Stimulated activated CD4-positive, alpha-beta T cell treated with anti-CD3 and anti-CD28 coated beads, Interleukin-15, amount 100 ng/mL, for 1 hour (primary cell): ENCODE measurements at regions not wholly inside any gene's neighbourhood (a gene's known extent, or its start where the extent isn't known, plus 50 kb on each side); places are given as distances from the start of the nearest gene placed in this dataset.
"Not testable (repeated sequence)": the region's sequence is repeated elsewhere in the genome, so short reads cannot be mapped to it uniquely, and the experiment has no call there.

Source experiments
- DNase-seq, 2 donors: peaks; one replicate each; pipeline ENCODE4 v3.0.0-alpha.2; 2020; ENCODE audit warnings: low read depth in 1 of 2, low spot score in 1 of 2

- DNase-seq = not testable (repeated sequence)
These were observed 223.1 kb upstream of the NBPF12 start for GRCh38 chr1:146715054-146715453.

DNA sequence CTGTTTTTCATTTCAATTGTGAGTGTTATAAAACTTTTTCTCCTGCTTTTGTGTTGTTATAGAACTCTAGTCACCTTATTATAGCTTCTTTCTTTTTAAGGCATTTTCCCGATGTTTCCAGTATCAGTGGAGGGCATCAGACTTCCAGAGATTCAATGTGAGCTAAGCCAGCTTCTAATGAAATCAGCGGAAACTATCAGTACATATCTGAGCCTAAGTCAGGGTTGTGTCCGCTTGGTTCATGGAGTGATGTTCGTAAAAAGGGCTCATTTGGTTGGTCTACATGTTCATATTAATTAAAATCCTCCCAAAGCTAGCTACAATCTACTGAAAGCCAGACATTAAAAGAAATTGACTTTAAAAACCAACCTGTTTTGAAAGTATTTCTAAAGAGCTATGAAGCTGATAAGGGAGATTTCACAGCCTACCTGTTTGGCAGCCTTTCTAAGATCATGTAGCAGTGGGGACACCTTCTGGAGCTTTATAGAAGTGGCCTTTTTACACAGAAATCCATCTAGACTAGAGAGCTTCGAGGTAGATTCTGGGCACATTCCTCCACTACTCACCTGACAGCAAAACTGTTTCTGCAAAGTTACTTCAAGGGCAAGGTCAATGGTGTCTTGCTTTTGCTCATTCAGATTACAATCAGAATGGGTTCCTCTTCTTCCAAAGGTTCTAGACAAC is 227.1 kb upstream of the NBPF12 start:
- not testable (repeated sequence) for DNase-seq

DNA sequence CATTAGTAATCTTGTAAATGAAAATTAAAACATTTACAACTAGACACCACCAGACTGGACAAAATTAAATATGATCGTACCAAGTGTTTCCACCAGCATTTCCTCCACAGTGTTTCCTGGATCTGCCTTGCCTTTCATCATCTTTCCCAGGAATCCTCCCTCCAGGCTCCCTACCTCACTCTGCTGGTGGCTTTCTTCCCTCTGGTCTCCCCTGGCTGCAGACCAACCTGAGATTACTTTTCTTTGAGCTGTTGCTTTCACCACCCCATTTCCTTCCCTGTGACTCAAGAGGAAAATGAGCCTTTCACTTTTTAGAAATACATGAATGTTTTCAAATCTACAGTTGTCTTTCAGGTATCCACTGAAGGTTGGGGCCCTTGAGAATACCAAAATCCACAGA is 228.8 kb upstream of the NBPF12 start:
- DNase-seq = not testable (repeated sequence)

DNA sequence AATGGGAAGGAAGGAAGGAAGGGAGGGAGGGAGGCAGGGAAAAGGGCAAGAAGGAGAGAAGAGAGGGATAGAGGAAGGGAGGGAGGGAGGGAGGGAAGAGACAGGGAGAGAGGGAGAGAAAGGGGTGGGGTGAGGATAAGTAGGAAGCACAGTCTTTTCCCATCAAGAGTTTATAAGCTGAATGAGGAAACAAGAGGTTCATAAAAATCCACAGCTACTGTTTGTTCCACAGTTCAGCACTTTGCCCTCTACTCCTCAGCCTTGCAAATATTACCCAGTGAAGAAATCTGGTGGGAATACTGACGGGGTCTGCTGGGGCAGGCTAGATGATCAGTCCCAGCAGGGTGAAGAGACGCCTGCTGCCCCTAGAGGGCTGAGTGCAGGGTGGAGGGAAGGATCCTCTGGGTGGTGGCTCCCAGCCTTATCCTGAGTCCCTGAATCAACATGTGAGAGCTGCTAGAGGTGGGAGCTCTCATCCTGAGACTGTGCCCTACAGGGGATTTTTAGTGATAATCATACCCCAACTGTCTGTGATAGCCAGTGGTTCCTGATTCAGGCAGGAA is 233.9 kb upstream of the NBPF12 start:
- DNase-seq = not testable (repeated sequence)

DNA sequence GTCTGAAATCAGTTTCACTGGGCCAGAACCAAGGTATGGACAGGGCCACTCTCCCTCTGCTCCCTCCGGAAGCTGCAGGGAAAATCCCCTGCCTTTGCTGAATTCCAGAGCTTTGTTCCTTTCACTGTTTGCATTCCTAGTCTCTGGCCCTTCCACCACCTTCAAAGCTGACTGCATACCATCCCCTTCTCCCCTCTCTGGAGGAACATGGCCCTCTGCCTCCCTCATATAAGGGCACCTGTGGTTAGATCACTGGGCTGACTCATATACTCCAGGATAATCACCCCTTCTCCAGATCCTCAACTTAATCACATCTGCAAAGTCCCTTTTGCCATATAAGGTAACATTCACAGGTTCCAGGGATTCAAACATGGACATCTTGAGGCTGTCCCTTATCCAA is 236.8 kb upstream of the NBPF12 start:
- not testable (repeated sequence) for DNase-seq

GRCh38 chr1:146695388-146695787 is 242.7 kb upstream of the NBPF12 start:
- DNase-seq = not testable (repeated sequence)

DNA sequence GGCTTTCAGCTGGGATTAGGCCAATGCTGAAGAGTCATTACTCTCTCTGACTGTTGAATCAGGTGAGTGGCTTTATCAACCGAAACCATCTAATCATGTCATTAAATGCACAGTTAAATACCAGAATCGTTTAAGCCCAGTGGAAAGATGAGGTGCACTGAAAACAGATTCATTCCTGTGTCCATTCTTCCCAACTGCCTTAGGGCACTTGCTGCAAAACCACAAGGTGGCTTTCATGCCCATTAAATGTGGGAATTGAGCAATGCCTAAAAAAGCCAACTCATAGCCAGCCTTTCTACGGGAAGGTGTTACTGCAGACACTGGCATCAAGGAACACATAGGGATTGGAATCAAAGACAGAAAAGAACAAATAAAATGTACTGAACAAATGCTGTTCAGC is 246.3 kb upstream of the NBPF12 start:
- not testable (repeated sequence) for DNase-seq

GRCh38 chr1:146688893-146689292 is 249.2 kb upstream of the NBPF12 start:
- not testable (repeated sequence) for DNase-seq

- not testable (repeated sequence) for DNase-seq
These were observed 251.3 kb upstream of the NBPF12 start for GRCh38 chr1:146686777-146687366.

- not testable (repeated sequence) for DNase-seq
These were observed 255.0 kb upstream of the NBPF12 start for GRCh38 chr1:146683126-146683429.

GRCh38 chr1:146682227-146683125 is 255.6 kb upstream of the NBPF12 start:
- not testable (repeated sequence) for DNase-seq

DNA sequence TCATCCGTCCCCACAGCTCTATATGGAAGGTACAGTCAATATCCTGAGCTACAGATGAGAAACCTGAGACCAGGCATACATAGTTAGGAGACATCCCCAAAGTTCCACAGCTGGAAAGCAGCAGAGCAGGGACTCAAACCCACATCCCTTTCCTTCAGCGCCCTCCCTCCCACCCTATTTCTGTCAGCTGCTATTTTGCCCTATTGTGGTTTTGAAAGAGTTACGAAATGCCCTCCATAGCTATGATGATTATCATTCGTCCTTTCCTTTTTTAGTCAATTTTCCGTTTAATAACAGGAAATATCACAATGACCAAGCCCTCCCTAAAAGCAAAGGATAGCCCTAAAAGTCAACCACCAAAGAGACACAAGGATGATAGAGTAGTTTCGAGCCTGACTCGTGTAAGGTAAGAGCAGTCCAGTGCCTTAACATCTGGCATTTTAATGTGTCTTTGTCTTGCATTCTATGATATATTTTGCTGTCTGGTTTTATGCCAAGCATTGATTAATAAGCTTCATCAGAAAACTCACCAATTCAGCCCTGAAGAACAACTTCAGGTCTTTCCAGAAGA is 264.3 kb upstream of the NBPF12 start:
- not testable (repeated sequence) for DNase-seq

- DNase-seq = not testable (repeated sequence)
These were observed 265.5 kb upstream of the NBPF12 start for GRCh38 chr1:146672608-146673007.

DNA sequence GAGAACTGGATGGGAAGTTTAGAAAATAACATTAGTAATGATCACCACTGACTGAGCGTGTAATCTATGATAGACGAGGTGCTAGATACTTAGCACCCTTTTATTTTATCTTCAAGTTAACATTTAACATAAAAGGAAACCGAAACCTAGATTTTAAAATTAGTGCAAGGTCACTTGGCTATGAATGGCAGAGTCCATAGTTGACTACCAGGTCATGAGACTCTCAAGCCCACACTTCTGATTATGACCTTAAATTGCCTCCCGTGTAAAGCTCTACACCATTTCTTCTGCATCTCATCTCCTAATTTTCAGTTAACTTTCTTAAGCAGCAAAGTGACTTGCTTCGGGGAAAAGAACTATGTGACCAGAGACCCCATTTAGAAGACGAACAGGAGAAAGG is 266.5 kb upstream of the NBPF12 start:
- not testable (repeated sequence) for DNase-seq

GRCh38 chr1:146670832-146671566 is 267.1 kb upstream of the NBPF12 start:
- not testable (repeated sequence) for DNase-seq

DNA sequence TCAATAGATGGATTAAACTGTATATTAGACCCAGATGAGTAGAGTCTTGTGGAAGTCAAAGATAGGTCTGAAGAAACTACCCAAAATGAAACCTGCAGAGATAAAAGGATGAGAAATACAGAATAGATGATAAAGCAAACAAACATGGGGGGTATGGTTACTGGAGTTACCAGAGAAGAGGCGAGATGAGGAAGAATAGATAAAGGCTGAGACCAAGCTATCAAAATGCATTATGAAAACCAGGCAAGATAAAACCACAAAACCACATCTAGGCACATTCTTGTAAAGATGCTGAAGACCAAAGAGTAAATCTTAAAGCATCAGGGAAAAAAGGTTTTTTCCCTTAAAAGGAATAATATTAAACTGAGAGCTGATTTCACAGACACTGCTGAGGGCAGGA is 271.8 kb upstream of the NBPF12 start:
- not testable (repeated sequence) for DNase-seq

DNA sequence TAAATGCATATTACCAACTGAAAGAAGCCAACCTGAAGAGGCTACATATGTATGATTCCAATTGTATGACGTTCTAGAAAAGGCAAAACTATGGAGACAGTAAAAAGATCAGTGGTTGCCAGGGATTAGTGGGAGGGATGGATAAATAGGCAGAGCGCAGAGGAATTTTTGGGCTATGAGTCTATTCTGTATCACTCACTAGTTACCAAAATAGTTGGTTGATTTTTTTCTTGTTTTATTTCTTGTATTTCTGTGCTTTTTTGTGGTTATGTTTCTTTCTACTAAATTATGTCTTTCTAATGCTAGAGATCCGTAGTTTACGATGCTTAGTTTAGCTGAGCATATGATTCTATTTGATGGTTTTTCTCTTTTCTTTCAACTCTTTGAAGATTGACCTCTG is 277.9 kb upstream of the NBPF12 start:
- DNase-seq = not testable (repeated sequence)

- DNase-seq = not testable (repeated sequence)
These were observed 281.6 kb upstream of the NBPF12 start for GRCh38 chr1:146656356-146657060.

DNA sequence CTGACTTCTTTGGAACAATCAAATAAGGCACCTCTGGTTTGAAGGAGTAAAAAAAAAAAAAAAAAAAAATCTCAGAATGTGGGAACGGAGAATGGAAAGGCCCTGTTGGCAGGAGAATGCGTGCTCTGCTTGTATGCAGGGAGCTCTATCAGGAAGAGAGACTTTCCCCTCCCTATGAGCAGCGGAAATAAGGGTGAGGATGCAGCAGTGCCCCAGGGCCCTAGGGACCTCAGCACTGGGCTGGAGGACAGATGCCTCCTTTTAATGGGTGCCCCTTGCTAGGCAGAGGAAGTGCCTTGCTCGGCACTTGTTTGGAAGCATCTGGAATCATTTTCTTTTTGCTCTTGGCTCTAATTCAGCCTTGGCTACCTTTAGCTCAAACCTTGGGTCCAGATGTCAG is 283.4 kb upstream of the NBPF12 start:
- not testable (repeated sequence) for DNase-seq
